Hematopoietic multipotent progenitor cell treated with erythropoietin and hydrocortisone succinate and interleukin-3 and kit ligand, for 6 days (in vitro differentiated cells): ENCODE measurements at regions not wholly inside any gene's neighbourhood (a gene's known extent, or its start where the extent isn't known, plus 50 kb on each side); places are given as distances from the start of the nearest gene placed in this dataset.
"Not testable (repeated sequence)": the region's sequence is repeated elsewhere in the genome, so short reads cannot be mapped to it uniquely, and the experiment has no call there.

Source experiments
- DNase-seq: peaks from one replicate; pipeline ENCODE4 v3.0.0-alpha.2; 2015

GRCh38 chr7:142566271-142566670 is 183.0 kb upstream of the PRSS1 start:
- DNase-seq = no peak

DNA sequence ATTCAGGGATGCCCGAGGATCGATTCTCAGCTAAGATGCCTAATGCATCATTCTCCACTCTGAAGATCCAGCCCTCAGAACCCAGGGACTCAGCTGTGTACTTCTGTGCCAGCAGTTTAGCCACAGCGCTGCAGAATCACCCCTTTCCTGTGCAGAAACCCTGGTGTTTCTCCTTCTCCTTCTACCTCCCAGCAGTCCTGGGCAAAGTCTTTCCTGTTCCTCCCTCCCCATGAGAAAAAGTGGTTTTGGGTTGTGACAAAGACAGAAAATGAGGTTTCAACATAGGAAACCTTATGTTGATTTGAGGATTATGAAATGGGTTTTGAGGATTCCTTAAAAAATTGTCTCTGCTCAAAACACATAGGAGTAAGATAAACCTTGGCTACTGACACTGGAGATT is 185.1 kb upstream of the PRSS1 start:
- peak; percentile 24 for DNase-seq

GRCh38 chr7:142563470-142563869 is 185.8 kb upstream of the PRSS1 start:
- DNase-seq = no peak

GRCh38 chr7:142562688-142563087 is 186.6 kb upstream of the PRSS1 start:
- DNase-seq = no peak

DNA sequence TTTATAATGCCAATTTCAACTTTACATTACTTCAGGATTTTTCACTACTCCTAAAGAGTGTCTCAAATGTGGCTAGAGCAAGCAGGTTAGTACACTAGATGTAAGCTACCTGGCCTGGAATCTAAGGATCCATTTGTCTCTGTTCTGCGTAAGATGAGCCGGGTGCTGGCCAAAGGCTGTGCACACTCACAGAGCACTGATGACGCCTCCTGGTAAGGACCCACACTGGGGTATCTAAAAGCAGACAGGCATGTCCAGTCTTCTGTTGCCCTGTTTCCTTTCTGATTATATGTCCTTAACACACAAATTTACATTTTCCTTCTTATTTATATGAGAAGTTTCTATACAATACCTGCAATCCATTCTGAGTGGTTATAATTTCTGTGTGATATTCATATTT is 187.9 kb upstream of the PRSS1 start:
- DNase-seq = not testable (repeated sequence)

GRCh38 chr7:142560770-142561169 is 188.5 kb upstream of the PRSS1 start:
- not testable (repeated sequence) for DNase-seq

DNA sequence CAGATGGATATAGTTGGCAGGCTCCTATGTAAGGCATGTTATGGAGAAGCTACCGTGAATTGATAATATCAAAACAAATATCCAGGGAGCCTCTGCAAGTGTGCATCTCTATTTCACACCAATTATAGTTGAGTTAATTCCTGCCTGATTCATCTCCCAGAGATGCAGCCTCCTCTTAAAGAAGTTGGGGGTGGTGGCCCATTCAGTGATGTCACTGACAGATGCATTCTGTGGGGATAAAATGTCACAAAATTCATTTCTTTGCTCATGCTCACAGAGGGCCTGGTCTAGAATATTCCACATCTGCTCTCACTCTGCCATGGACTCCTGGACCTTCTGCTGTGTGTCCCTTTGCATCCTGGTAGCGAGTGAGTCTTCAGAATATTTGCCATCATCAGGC is 189.1 kb upstream of the PRSS1 start:
- DNase-seq = no peak

GRCh38 chr7:142557971-142558582 is 191.2 kb upstream of the PRSS1 start:
- DNase-seq = peak; percentile 85

GRCh38 chr7:142556740-142557139 is 192.5 kb upstream of the PRSS1 start:
- peak; percentile 71 for DNase-seq

- no peak for DNase-seq
These were observed 194.4 kb upstream of the PRSS1 start for GRCh38 chr7:142554560-142555532.

GRCh38 chr7:142553216-142553615 is 196.1 kb upstream of the PRSS1 start:
- no peak for DNase-seq

GRCh38 chr7:142548978-142549377 is 200.3 kb upstream of the PRSS1 start:
- DNase-seq = no peak

DNA sequence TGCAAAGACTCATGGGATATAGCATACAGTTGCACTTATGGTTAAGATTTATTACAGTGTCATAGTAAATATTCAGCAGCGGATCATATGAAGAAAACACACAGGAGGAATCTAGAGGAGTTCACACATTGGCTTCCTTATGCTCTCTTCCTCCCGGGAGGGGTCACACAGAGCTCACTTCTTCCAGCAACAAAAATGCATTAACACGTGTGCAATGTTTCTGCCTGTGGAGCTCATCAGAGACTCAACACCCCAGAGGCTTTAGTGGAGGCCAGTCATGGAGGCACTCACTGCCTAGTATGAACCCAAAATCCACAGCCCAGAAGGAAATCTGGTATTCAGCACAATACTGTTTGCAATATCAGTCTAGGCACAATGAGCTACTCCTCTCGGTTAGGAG is 202.8 kb upstream of the PRSS1 start:
- DNase-seq = no peak

- peak; percentile 48 for DNase-seq
These were observed 206.3 kb upstream of the PRSS1 start for GRCh38 chr7:142542942-142543341.

GRCh38 chr7:142542105-142542504 is 207.2 kb upstream of the PRSS1 start:
- no peak for DNase-seq

GRCh38 chr7:142540371-142540770 is 208.9 kb upstream of the PRSS1 start:
- DNase-seq = no peak

DNA sequence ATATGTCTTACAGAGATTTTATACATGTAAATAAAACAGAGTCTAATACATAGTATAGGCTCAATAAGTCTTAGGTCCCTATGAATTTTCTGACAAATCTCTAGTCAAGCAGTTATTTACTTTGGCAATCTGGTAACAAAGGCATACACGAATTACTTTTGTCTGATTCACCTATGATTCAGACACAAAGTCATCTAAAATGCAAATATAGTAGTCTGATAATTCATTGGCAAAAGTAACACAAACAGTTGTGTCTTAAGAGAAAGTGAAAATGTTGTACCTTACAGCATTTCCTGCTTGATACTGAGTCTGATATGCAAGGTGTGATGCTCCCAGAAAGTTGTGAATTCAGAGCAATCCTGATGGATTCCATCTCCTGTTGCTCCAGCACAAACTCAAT is 209.4 kb upstream of the PRSS1 start:
- no peak for DNase-seq

GRCh38 chr7:142537760-142538159 is 211.5 kb upstream of the PRSS1 start:
- DNase-seq = no peak

GRCh38 chr7:142535123-142535779 is 214.0 kb upstream of the PRSS1 start:
- DNase-seq = peak; percentile 96

DNA sequence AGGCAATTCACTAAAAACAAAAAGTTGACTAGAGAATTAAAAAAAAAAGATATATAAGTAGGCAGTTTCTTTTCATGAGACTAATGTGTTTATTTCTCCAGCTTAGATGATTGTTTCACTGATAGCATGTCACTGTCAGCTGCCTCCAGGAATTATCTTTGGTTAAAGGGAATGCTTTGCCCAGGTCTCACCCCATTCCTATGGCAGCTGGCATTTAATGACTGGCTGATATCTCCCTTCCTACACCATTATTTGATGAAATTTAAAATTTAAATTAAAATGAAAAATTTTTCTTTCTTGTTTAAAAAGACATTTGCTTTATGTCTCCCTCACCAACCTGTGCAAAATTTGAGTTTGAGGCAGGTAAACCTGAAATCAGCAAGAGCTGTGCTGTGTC is 214.5 kb upstream of the PRSS1 start:
- no peak for DNase-seq

GRCh38 chr7:142533920-142534319 is 215.4 kb upstream of the PRSS1 start:
- DNase-seq = no peak

GRCh38 chr7:142529591-142529990 is 219.7 kb upstream of the PRSS1 start:
- DNase-seq = no peak

GRCh38 chr7:142528608-142529408 is 220.5 kb upstream of the PRSS1 start:
- no peak for DNase-seq
